Endothelial cell (in vitro differentiated cells): ENCODE measurements at regions not wholly inside any gene's neighbourhood (a gene's known extent, or its start where the extent isn't known, plus 50 kb on each side); places are given as distances from the start of the nearest gene placed in this dataset.
"Not testable (repeated sequence)": the region's sequence is repeated elsewhere in the genome, so short reads cannot be mapped to it uniquely, and the experiment has no call there.

Source experiments
- DNase-seq: peaks from one replicate; pipeline ENCODE4 v3.0.0; 2021; ENCODE audit warnings: low spot score
- H3K27ac Mint-ChIP-seq: one replicate; pipeline ENCODE4 v1.8.0; 2021; ENCODE audit warnings: mixed read lengths, inconsistent platforms; ENCODE audit not compliant: unreplicated experiment
- H3K27me3 Mint-ChIP-seq: one replicate; pipeline ENCODE4 v1.8.0; 2021; ENCODE audit warnings: mild to moderate bottlenecking, moderate library complexity, mixed read lengths, inconsistent platforms; ENCODE audit not compliant: unreplicated experiment
- H3K36me3 Mint-ChIP-seq: one replicate; pipeline ENCODE4 v1.8.0; 2021; ENCODE audit warnings: mild to moderate bottlenecking, low read depth, mixed read lengths, inconsistent platforms; ENCODE audit not compliant: unreplicated experiment
- H3K4me1 Mint-ChIP-seq: one replicate; pipeline ENCODE4 v1.8.0; 2021; ENCODE audit warnings: mild to moderate bottlenecking, mixed read lengths, inconsistent platforms; ENCODE audit not compliant: unreplicated experiment
- H3K4me3 Mint-ChIP-seq: one replicate; pipeline ENCODE4 v1.8.0; 2021; ENCODE audit warnings: mild to moderate bottlenecking, mixed read lengths, inconsistent platforms; ENCODE audit not compliant: unreplicated experiment
- H3K9me3 Mint-ChIP-seq: one replicate; pipeline ENCODE4 v1.8.0; 2021; ENCODE audit warnings: mixed read lengths, inconsistent platforms; ENCODE audit not compliant: unreplicated experiment
- CTCF ChIP-seq: fragments of 200-600 bp; sonication (generic); IDR thresholded peaks from one replicate; pipeline ENCODE4 v1.5.0; 2021; ENCODE audit warnings: antibody characterized with exemption; ENCODE audit not compliant: unreplicated experiment

GRCh38 chr6:112881828-112882780 lies 535.0 kb downstream of the RFPL4B start:
- Mint-ChIP-seq H3K27me3 (no peaks in the 10 kb centered on the region), H3K9me3 (no peaks in the 10 kb centered on the region), H3K4me3 (no peak overlapping the region), H3K36me3 (no peaks in the 10 kb centered on the region), H3K27ac (no peak overlapping the region), H3K4me1 (peaks cover 11% of the 10 kb centered on the region)
- TF ChIP-seq CTCF = no peak
- no peak for DNase-seq

GRCh38 chr6:112883095-112883494 lies 536.0 kb downstream of the RFPL4B start:
- Mint-ChIP-seq H3K36me3 (no peaks in the 10 kb centered on the region), H3K4me3 (no peak overlapping the region), H3K27me3 (no peaks in the 10 kb centered on the region), H3K4me1 (peaks cover 5% of the 10 kb centered on the region), H3K27ac (no peak overlapping the region), H3K9me3 (no peaks in the 10 kb centered on the region)
- no peak for TF ChIP-seq CTCF
- no peak for DNase-seq

GRCh38 chr6:112886415-112886814 lies 539.3 kb downstream of the RFPL4B start:
- TF ChIP-seq CTCF = no peak
- H3K9me3 Mint-ChIP-seq = no peaks in the 10 kb centered on the region
- peaks cover 3% of the 10 kb centered on the region for H3K4me1 Mint-ChIP-seq
- no peak overlapping the region for H3K4me3 Mint-ChIP-seq
- DNase-seq = no peak
- no peaks in the 10 kb centered on the region for H3K36me3 Mint-ChIP-seq
- H3K27ac Mint-ChIP-seq = no peak overlapping the region
- no peaks in the 10 kb centered on the region for H3K27me3 Mint-ChIP-seq

- H3K27ac Mint-ChIP-seq, H3K36me3 Mint-ChIP-seq, H3K9me3 Mint-ChIP-seq, H3K27me3 Mint-ChIP-seq, DNase-seq, H3K4me3 Mint-ChIP-seq, H3K4me1 Mint-ChIP-seq: not testable (repeated sequence)
These were observed 540.3 kb downstream of the RFPL4B start for GRCh38 chr6:112887424-112887823.

- no peak for TF ChIP-seq CTCF
- DNase-seq = no peak
- Mint-ChIP-seq H3K27me3 (no peaks in the 10 kb centered on the region), H3K27ac (no peak overlapping the region), H3K4me3 (no peak overlapping the region), H3K9me3 (no peaks in the 10 kb centered on the region), H3K36me3 (no peaks in the 10 kb centered on the region), H3K4me1 (no peaks in the 10 kb centered on the region)
These were observed 552.4 kb downstream of the RFPL4B start for GRCh38 chr6:112899541-112899940.
